SIG-M5 treated with dmso at 0.1 percent for 504 hours (cell line): ENCODE measurements at regions not wholly inside any gene's neighbourhood (a gene's known extent, or its start where the extent isn't known, plus 50 kb on each side); places are given as distances from the start of the nearest gene placed in this dataset.

Experiments used
- DNase-seq: peaks from one replicate; lab custom pipeline; 2025; ENCODE audit not compliant: unreplicated experiment; lab: John Stamatoyannopoulos, UW

GRCh38 chr17:27991462-27991993 is 50.9 kb upstream of the NLK start:
- no peak for DNase-seq
